ENCODE measurements at regions not wholly inside any gene's neighbourhood (a gene's known extent, or its start where the extent isn't known, plus 50 kb on each side); places are given as distances from the start of the nearest gene placed in this dataset.

GRCh38 chr2:16764487-16764886 lies 98.9 kb upstream of the CYRIA start:
- TF ChIP-seq, protein P1, sequence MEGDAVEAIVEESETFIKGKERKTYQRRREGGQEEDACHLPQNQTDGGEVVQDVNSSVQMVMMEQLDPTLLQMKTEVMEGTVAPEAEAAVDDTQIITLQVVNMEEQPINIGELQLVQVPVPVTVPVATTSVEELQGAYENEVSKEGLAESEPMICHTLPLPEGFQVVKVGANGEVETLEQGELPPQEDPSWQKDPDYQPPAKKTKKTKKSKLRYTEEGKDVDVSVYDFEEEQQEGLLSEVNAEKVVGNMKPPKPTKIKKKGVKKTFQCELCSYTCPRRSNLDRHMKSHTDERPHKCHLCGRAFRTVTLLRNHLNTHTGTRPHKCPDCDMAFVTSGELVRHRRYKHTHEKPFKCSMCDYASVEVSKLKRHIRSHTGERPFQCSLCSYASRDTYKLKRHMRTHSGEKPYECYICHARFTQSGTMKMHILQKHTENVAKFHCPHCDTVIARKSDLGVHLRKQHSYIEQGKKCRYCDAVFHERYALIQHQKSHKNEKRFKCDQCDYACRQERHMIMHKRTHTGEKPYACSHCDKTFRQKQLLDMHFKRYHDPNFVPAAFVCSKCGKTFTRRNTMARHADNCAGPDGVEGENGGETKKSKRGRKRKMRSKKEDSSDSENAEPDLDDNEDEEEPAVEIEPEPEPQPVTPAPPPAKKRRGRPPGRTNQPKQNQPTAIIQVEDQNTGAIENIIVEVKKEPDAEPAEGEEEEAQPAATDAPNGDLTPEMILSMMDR (IDR thresholded peaks at IDR 0.05; ENCODE audit: poor library complexity) = no peak
- TF ChIP-seq EZH2 (IDR thresholded peaks at IDR 0.05; ENCODE audit: borderline replicate concordance) = no peak

Data from hepatocyte (in vitro differentiated cells).